OCI-LY7 (cell line): ENCODE measurements at regions not wholly inside any gene's neighbourhood (a gene's known extent, or its start where the extent isn't known, plus 50 kb on each side); places are given as distances from the start of the nearest gene placed in this dataset.

Source experiments
- BruUV-seq: library from RNA; stranded (reverse); fragments of 400-500 nt; replicated peaks from 2 replicates; lab custom pipeline; 2021; lab: Mats Ljungman, UMichigan
- CTCF ChIA-PET: fragments of 300-600 bp; sonication (Branson Sonifier 250); formaldehyde crosslinking; loops from one replicate; lab custom pipeline; 2022; ENCODE audit warnings: antibody characterized with exemption; ENCODE audit not compliant: unreplicated experiment; lab: Charles Lee
- POLR2A ChIA-PET: fragments of 300-600 bp; sonication (Branson Sonifier 250); formaldehyde crosslinking; loops from one replicate; lab custom pipeline; 2022; ENCODE audit warnings: antibody characterized with exemption; lab: Charles Lee
- DNase-seq: peaks from one replicate; pipeline ENCODE4 v3.0.0-alpha.2; 2015; ENCODE audit warnings: low spot score
- H2AFZ ChIP-seq: fragments of 200-600 bp; sonication (generic), shearing (Covaris generic); 2 replicates; pipeline ENCODE4 v1.6.1; 2014; ENCODE audit warnings: mild to moderate bottlenecking, antibody characterized with exemption, low read length, moderate library complexity
- H3K27ac ChIP-seq: fragments of 200-600 bp; sonication (generic); 2 replicates; pipeline ENCODE4 v1.5.1; 2014; ENCODE audit warnings: mixed run types, low read depth, mild to moderate bottlenecking, moderate library complexity, low read length, inconsistent platforms; ENCODE audit not compliant: poor library complexity, severe bottlenecking
- H3K36me3 ChIP-seq: fragments of 200-600 bp; sonication (generic); 2 replicates; pipeline ENCODE4 v1.6.1; 2014; ENCODE audit warnings: mild to moderate bottlenecking, antibody characterized with exemption, low read length, moderate library complexity, mixed read lengths; ENCODE audit not compliant: insufficient read depth
- H3K4me1 ChIP-seq: fragments of 200-600 bp; sonication (generic); 2 replicates; pipeline ENCODE4 v1.5.1; 2014; ENCODE audit warnings: mild to moderate bottlenecking, low read length; ENCODE audit not compliant: insufficient read depth, poor library complexity, severe bottlenecking
- H3K4me2 ChIP-seq: fragments of 200-600 bp; sonication (generic); 2 replicates; pipeline ENCODE4 v1.6.1; 2014; ENCODE audit warnings: mild to moderate bottlenecking, low read length
- H3K4me3 ChIP-seq: fragments of 200-600 bp; sonication (generic); 2 replicates; pipeline ENCODE4 v1.5.1; 2014; ENCODE audit warnings: mild to moderate bottlenecking, low read depth, low read length; ENCODE audit not compliant: poor library complexity, severe bottlenecking
- H3K79me2 ChIP-seq: fragments of 200-600 bp; sonication (generic); 2 replicates; pipeline ENCODE4 v1.6.1; 2016; ENCODE audit warnings: low read depth, mild to moderate bottlenecking, low read length, moderate library complexity, mixed read lengths; ENCODE audit not compliant: insufficient read depth
- H3K9me2 ChIP-seq: fragments of 200-600 bp; sonication (generic); 2 replicates; pipeline ENCODE4 v1.6.1; 2016; ENCODE audit warnings: mild to moderate bottlenecking, low read length, mixed read lengths; ENCODE audit not compliant: insufficient read depth
- H3K9me3 ChIP-seq: fragments of 200-600 bp; sonication (generic); 2 replicates; pipeline ENCODE4 v1.6.1; 2014; ENCODE audit warnings: mild to moderate bottlenecking, mixed run types, low read length, mixed read lengths
- H4K20me1 ChIP-seq: fragments of 200-600 bp; sonication (generic); 2 replicates; pipeline ENCODE4 v1.6.1; 2014; ENCODE audit warnings: mild to moderate bottlenecking, antibody characterized with exemption, low read length, moderate library complexity, mixed read lengths; ENCODE audit not compliant: insufficient read depth
- CTCF ChIP-seq: fragments of 200-600 bp; sonication (generic); conservative IDR thresholded peaks from 2 replicates; pipeline ENCODE4 v1.5.1; 2014; ENCODE audit warnings: mild to moderate bottlenecking, antibody characterized with exemption, low read length, moderate library complexity, mixed read lengths
- EZH2phosphoT487 ChIP-seq: fragments of 200-600 bp; sonication (generic); IDR thresholded peaks from 2 replicates; pipeline ENCODE4 v1.6.1; 2018; ENCODE audit warnings: low read depth, borderline replicate concordance, mild to moderate bottlenecking, mixed run types, antibody characterized with exemption, low read length, moderate library complexity, mixed read lengths
- intact Hi-C: fragments of 100-400 bp; cut with micrococcal nuclease; formaldehyde crosslinking; loops from one replicate; pipeline ENCODE4 v1.10.0; 2022; ENCODE audit not compliant: unreplicated experiment

- POLR2A ChIA-PET: interaction anchor here (1.6 kb wide), 1 partner anchor 10 kb away, joined by 3 read pairs; no protein-coding TSS in a partner anchor
- intact Hi-C loops: no loop called here
- H3K4me1 ChIP-seq: no peaks in the 10 kb centered on the region
- no peak overlapping the region for H3K4me3 ChIP-seq
- no peak for DNase-seq
- H3K9me3 ChIP-seq: 0 out of 2 replicates have a peak, but pooled peaks cover 3% of the 10 kb centered on the region
- no peaks in the 10 kb centered on the region for H4K20me1 ChIP-seq
- no peak overlapping the region for H2AFZ ChIP-seq
- H3K9me2 ChIP-seq: no peaks in the 10 kb centered on the region
- no peak overlapping the region for H3K27ac ChIP-seq
- CTCF ChIA-PET: no interaction called here
- TF ChIP-seq CTCF (no peak), EZH2phosphoT487 (no peak)
- H3K4me2 ChIP-seq: no peak overlapping the region
- no peaks in the 10 kb centered on the region for H3K36me3 ChIP-seq
- H3K79me2 ChIP-seq: no peaks in the 10 kb centered on the region
- no TSS peak for BruUV-seq
These were observed 1111.5 kb upstream of the ATXN8OS start for GRCh38 chr13:68995972-68996667.

- Histone ChIP-seq H3K27ac (no peak overlapping the region), H3K9me3 (0 out of 2 replicates have a peak, but pooled peaks cover 3% of the 10 kb centered on the region), H3K4me3 (no peak overlapping the region), H2AFZ (no peak overlapping the region), H3K36me3 (no peaks in the 10 kb centered on the region), H3K9me2 (no peaks in the 10 kb centered on the region), H4K20me1 (no peaks in the 10 kb centered on the region), H3K4me2 (no peak overlapping the region), H3K4me1 (no peaks in the 10 kb centered on the region), H3K79me2 (no peaks in the 10 kb centered on the region)
- BruUV-seq: no TSS peak
- POLR2A ChIA-PET: interaction anchor here (0.6 kb wide), 2 partner anchors 33 to 68 kb away, joined by 3 to 7 read pairs; no protein-coding TSS in a partner anchor
- DNase-seq: no peak
- intact Hi-C loops: no loop called here
- CTCF ChIA-PET: no interaction called here
- TF ChIP-seq EZH2phosphoT487: no peak
- no peak for TF ChIP-seq CTCF
These were observed 1114.5 kb upstream of the ATXN8OS start for GRCh38 chr13:68993154-68993553.

- no peak for DNase-seq
- TF ChIP-seq EZH2phosphoT487: no peak
- TF ChIP-seq CTCF: no peak
- BruUV-seq: no TSS peak
- CTCF ChIA-PET: no interaction called here
- H3K79me2 ChIP-seq: no peaks in the 10 kb centered on the region
- H3K27ac ChIP-seq: no peak overlapping the region
- intact Hi-C loops: no loop called here
- H3K9me3 ChIP-seq: 0 out of 2 replicates have a peak, but pooled peaks cover 3% of the 10 kb centered on the region
- H4K20me1 ChIP-seq: no peaks in the 10 kb centered on the region
- no peaks in the 10 kb centered on the region for H3K9me2 ChIP-seq
- H3K4me2 ChIP-seq: no peak overlapping the region
- no peaks in the 10 kb centered on the region for H3K4me1 ChIP-seq
- no peak overlapping the region for H3K4me3 ChIP-seq
- POLR2A ChIA-PET: no interaction called here
- no peak overlapping the region for H2AFZ ChIP-seq
- no peaks in the 10 kb centered on the region for H3K36me3 ChIP-seq
These were observed 1119.5 kb upstream of the ATXN8OS start for GRCh38 chr13:68988176-68988575.
